Left colon (tissue), 2 donors: ENCODE measurements at regions not wholly inside any gene's neighbourhood (a gene's known extent, or its start where the extent isn't known, plus 50 kb on each side); places are given as distances from the start of the nearest gene placed in this dataset.

ENCODE experiments used
- ATAC-seq: fragments of 200-7000 bp; cut with Tn5 transposase; one replicate; pipeline ENCODE4 v1.9.1; 2020; ENCODE audit warnings: mild to moderate bottlenecking, moderate library complexity
- DNase-seq, 2 donors: peaks; one replicate each; pipeline ENCODE4 v3.0.0-alpha.2; 2020
- intact Hi-C, 2 donors: fragments of 100-400 bp; cut with DNase I in 1 of 2; cut with micrococcal nuclease in 1 of 2; formaldehyde crosslinking; loops; one replicate each; pipeline versions ENCODE4 v1.11.2 to v1.14.0; 2022; cut with DNase I, micrococcal nuclease
- donor health status: DM: no; HTN: no; CAD: no.
- donor health status: DM: yes; HTN: yes; CAD: no.

GRCh38 chr9:38154501-38155421 is 85.7 kb upstream of the SHB start:
- intact Hi-C loops, result loop anchor here in 1 of 2 donors (10.0 kb wide), 1 partner anchor 60 kb away; no protein-coding TSS in a partner anchor
- no peak for DNase-seq
- ATAC-seq, result no peak

- ATAC-seq (no peak), DNase-seq (no peak)
- intact Hi-C loops, result loop anchor here in 1 of 2 donors (10.0 kb wide), 1 partner anchor 61 kb away; no protein-coding TSS in a partner anchor
These were observed 84.9 kb upstream of the SHB start for GRCh38 chr9:38153910-38154291.

GRCh38 chr9:38153152-38153909 is 84.3 kb upstream of the SHB start:
- ATAC-seq (no peak), DNase-seq (no peak)
- intact Hi-C loops, result loop anchor here in 1 of 2 donors (10.0 kb wide), 1 partner anchor 61 kb away; no protein-coding TSS in a partner anchor

- no peak for DNase-seq
- intact Hi-C loops, result loop anchor here in 1 of 2 donors (10.0 kb wide), 1 partner anchor 65 kb away; no protein-coding TSS in a partner anchor
These were observed 80.6 kb upstream of the SHB start for GRCh38 chr9:38149647-38150046.

GRCh38 chr9:38146844-38147243 is 77.8 kb upstream of the SHB start:
- intact Hi-C loops, result no loop called here
- ATAC-seq (no peak), DNase-seq (no peak)

More at GRCh38 chr9:38149647-38150046, 80.6 kb upstream of the SHB start:
- ATAC-seq, result no peak

GRCh38 chr9:38145526-38146053 is 76.6 kb upstream of the SHB start:
- intact Hi-C loops, result no loop called here
- DNase-seq, result no peak
- no peak for ATAC-seq

- intact Hi-C loops, result no loop called here
- ATAC-seq (no peak), DNase-seq (no peak)
These were observed 75.4 kb upstream of the SHB start for GRCh38 chr9:38144421-38144820.

- no peak for ATAC-seq
- intact Hi-C loops, result no loop called here
These were observed 72.9 kb upstream of the SHB start for GRCh38 chr9:38141746-38142591.

GRCh38 chr9:38138276-38138675 is 69.2 kb upstream of the SHB start:
- ATAC-seq (no peak), DNase-seq (no peak)
- intact Hi-C loops, result no loop called here

More at GRCh38 chr9:38141746-38142591, 72.9 kb upstream of the SHB start:
- DNase-seq, result no peak

GRCh38 chr9:38137342-38137741 is 68.3 kb upstream of the SHB start:
- no peak for ATAC-seq
- intact Hi-C loops, result no loop called here
- DNase-seq, result no peak

GRCh38 chr9:38136386-38136785 is 67.4 kb upstream of the SHB start:
- ATAC-seq, result no peak
- DNase-seq, result no peak
- intact Hi-C loops, result no loop called here

GRCh38 chr9:38134611-38135237 is 65.7 kb upstream of the SHB start:
- intact Hi-C loops, result no loop called here
- ATAC-seq, result no peak
- DNase-seq, result no peak

- intact Hi-C loops, result no loop called here
- ATAC-seq (no peak), DNase-seq (no peak)
These were observed 64.6 kb upstream of the SHB start for GRCh38 chr9:38133595-38133994.

- intact Hi-C loops, result no loop called here
- DNase-seq (no peak), ATAC-seq (no peak)
These were observed 63.9 kb upstream of the SHB start for GRCh38 chr9:38132956-38133355.

- no peak for ATAC-seq
- intact Hi-C loops, result no loop called here
- no peak for DNase-seq
These were observed 62.7 kb upstream of the SHB start for GRCh38 chr9:38131729-38132128.

GRCh38 chr9:38130724-38131123 is 61.7 kb upstream of the SHB start:
- no peak for DNase-seq
- intact Hi-C loops, result no loop called here
- ATAC-seq, result no peak

GRCh38 chr9:38129366-38129765 is 60.3 kb upstream of the SHB start:
- ATAC-seq (no peak), DNase-seq (no peak)
- intact Hi-C loops, result no loop called here

GRCh38 chr9:38128752-38129270 is 59.8 kb upstream of the SHB start:
- no peak for ATAC-seq

More at GRCh38 chr9:38128752-38129270, 59.8 kb upstream of the SHB start:
- intact Hi-C loops, result no loop called here
- DNase-seq, result no peak
